AG09309 (cell line): ENCODE measurements at regions not wholly inside any gene's neighbourhood (a gene's known extent, or its start where the extent isn't known, plus 50 kb on each side); places are given as distances from the start of the nearest gene placed in this dataset.

ENCODE experiments used
- DNase-seq: peaks from one replicate; pipeline ENCODE4 v3.0.0-alpha.2; 2010; ENCODE audit warnings: low read depth
- H3K4me3 ChIP-seq: 2 replicates; pipeline ENCODE4 v1.5.1; 2011; ENCODE audit warnings: mild to moderate bottlenecking, low read depth, low read length, moderate library complexity; ENCODE audit not compliant: control insufficient read depth
- TF ChIP-seq, protein P1 (sequence below): IDR thresholded peaks from 2 replicates; pipeline ENCODE4 v1.5.1; 2011; ENCODE audit warnings: mild to moderate bottlenecking, low read depth, low read length, inconsistent platforms; ENCODE audit not compliant: insufficient read depth, control insufficient read depth; ENCODE audit errors: missing control alignments

- TF ChIP-seq, protein P1, sequence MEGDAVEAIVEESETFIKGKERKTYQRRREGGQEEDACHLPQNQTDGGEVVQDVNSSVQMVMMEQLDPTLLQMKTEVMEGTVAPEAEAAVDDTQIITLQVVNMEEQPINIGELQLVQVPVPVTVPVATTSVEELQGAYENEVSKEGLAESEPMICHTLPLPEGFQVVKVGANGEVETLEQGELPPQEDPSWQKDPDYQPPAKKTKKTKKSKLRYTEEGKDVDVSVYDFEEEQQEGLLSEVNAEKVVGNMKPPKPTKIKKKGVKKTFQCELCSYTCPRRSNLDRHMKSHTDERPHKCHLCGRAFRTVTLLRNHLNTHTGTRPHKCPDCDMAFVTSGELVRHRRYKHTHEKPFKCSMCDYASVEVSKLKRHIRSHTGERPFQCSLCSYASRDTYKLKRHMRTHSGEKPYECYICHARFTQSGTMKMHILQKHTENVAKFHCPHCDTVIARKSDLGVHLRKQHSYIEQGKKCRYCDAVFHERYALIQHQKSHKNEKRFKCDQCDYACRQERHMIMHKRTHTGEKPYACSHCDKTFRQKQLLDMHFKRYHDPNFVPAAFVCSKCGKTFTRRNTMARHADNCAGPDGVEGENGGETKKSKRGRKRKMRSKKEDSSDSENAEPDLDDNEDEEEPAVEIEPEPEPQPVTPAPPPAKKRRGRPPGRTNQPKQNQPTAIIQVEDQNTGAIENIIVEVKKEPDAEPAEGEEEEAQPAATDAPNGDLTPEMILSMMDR, result no peak
- no peak for DNase-seq
- H3K4me3 ChIP-seq, result no peak overlapping the region
Observed at GRCh38 chr3:157581371-157581770, 78.2 kb upstream of the VEPH1 start.

DNA sequence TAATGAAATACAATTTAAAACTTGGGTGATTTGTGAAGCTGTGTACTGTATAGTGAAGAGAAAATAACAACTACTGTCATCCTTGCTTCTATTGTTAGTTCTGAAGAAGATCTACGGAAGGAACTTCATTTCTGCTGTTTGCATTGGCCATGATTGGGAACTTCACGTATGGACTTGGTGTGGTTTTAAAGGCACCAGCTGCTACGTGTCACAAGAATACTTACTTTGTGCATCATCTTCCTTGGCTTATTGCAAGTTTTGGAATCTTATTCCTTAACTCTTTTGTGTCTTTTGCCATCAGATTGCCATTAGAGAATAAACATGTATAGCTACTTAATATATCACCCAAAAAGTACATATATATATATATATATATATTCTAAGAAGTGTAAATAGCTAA, 75.0 kb upstream of the VEPH1 start:
- H3K4me3 ChIP-seq, result no peak overlapping the region
- DNase-seq, result no peak
- TF ChIP-seq, protein P1, result no peak

DNA sequence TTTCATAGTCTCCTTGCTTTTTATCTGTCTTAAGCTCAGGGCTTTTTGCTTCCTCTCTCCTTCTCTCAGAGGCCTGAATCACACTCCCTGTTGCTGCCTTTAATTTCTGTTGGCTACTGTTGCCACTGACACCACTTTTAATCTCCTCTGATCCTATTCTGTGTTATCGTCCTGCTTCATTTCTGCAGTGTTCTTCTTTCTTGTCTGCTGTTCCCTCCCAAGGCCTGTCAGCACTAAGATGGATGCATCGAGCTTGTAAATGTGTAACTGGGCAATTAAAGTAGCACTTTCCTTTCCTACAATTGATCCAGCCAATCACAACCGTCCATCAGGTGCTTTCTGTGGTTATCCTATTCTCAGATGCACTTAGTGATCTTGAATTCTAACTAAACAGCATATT, 71.3 kb upstream of the VEPH1 start:
- H3K4me3 ChIP-seq, result no peak overlapping the region
- no peak for DNase-seq
- TF ChIP-seq, protein P1, result no peak

DNA sequence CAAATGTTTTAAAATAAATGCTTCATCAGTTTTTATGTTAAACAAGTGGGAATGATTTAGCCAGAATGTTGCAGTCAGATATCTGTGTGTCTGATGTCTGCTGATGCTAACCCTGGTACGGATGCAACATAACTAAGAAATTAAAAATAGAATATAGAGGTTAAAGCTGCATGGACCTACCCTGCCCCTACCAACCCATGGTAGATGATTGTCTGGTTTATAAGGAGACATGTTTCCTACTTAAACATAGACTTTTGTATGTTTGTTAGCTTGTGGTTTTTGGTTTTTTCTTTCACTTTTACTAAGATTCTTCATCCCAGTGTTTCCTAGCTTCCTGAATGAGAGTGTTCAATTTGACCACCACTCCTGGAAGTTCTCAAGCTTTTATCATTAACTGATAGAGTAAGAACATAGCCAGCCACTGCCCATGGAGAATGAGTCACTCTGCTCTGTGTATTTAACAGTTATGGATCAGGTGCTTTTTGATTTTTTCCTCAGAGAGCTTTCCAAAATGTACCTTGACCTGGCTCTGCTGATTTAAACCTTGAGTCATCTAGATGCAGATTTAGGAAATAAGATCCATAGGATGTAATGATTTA, 70.7 kb upstream of the VEPH1 start:
- TF ChIP-seq, protein P1, result no peak
- DNase-seq, result no peak
- no peak overlapping the region for H3K4me3 ChIP-seq

- DNase-seq, result peak; percentile 95
- TF ChIP-seq, protein P1, result no peak
- no peak overlapping the region for H3K4me3 ChIP-seq
Observed at GRCh38 chr3:157573281-157573680, 70.1 kb upstream of the VEPH1 start.

DNA sequence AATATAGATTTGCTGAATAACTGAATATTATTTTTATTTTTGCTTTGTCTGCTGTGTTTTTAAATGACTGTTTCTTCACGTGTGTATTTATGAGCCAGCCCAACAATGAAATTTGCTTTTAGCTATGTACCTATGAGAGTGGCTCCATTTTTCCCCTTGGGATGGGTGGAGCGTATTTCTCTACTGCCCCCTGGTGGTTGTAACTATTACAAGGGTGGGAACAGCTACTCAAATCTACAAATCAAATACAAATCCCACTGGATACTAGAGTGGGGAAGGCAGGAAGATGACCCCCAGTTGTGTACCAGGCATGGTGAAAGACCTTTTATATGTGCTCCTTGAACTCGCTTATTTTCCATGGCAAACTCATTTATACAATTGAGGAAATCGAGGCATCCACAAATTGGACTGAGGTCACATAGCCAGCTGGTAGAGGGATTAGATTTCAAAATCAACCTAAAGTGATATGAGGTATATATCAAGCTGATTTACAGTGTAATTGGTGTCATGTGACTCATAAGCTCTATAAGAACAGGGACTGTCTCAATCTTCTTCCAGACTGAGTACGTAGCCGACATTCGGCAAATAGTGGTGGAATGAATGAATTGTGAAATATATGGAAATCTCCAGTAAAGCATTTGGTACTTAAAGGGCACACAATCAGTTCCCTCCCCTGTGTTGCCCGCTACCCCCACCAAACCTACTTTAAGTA, 69.5 kb upstream of the VEPH1 start:
- peak; percentile 74 for DNase-seq
- TF ChIP-seq, protein P1, result peak; percentile 80
- no peak overlapping the region for H3K4me3 ChIP-seq
